HepG2 (cell line): ENCODE measurements at regions not wholly inside any gene's neighbourhood (a gene's known extent, or its start where the extent isn't known, plus 50 kb on each side); places are given as distances from the start of the nearest gene placed in this dataset.

Experiments used
- ATAC-seq: fragments of 200-7000 bp; cut with Tn5 transposase; 3 replicates; pipeline ENCODE4 v1.9.1; 2020; ENCODE audit warnings: mild to moderate bottlenecking, moderate library complexity
- BruUV-seq: library from RNA; stranded (reverse); fragments of 400-500 nt; replicated peaks from 2 replicates; lab custom pipeline; 2021; lab: Mats Ljungman, UMichigan
- CTCF ChIA-PET: fragments of 300-600 bp; formaldehyde crosslinking; extraction: SDS; loops from one replicate; lab custom pipeline; 2021; ENCODE audit warnings: low total read pairs, inconsistent platforms, low intra/inter-chr PET ratio; lab: Yijun Ruan, JAX
- POLR2A ChIA-PET: fragments of 350-600 bp; sonication (Branson Sonifier 250); formaldehyde crosslinking; loops from one replicate; lab custom pipeline; 2020; ENCODE audit warnings: antibody characterized with exemption, inconsistent platforms; lab: Yijun Ruan, JAX
- DNase-seq: peaks from one replicate; pipeline ENCODE4 v3.0.0-alpha.2; 2015; ENCODE audit warnings: low spot score
- FAIRE-seq: peaks from 3 replicates; lab custom pipeline; 2011; peaks lifted over from hg19 to GRCh38; lab: Jason Lieb, UNC
- H2AFZ ChIP-seq: one replicate; pipeline ENCODE4 v1.6.1; 2011; ENCODE audit warnings: low read length, inconsistent platforms
- H3K27ac ChIP-seq: fragments of 300-600 bp; 3 replicates; pipeline ENCODE4 v1.8.0; 2011; ENCODE audit warnings: mixed run types, mild to moderate bottlenecking, mixed read lengths, low read length, inconsistent platforms; ENCODE audit not compliant: insufficient read depth; ENCODE audit errors: extremely low read length
- H3K27me3 ChIP-seq, 2 experiments: fragments of 200-600 bp in 1 of 2; 2 replicates in 1 of 2; 3 replicates in 1 of 2; pipeline versions ENCODE4 v1.6.0 to v1.8.0; 2011; ENCODE audit warnings: low read length in 2 of 2, mild to moderate bottlenecking in 2 of 2, moderate library complexity in 2 of 2, inconsistent platforms in 1 of 2; ENCODE audit not compliant: insufficient read depth in 2 of 2, control insufficient read depth in 1 of 2
- H3K36me3 ChIP-seq, 2 experiments: fragments of 200-600 bp in 1 of 2; replicated peaks in 1 of 2; 2 replicates in 1 of 2; 3 replicates in 1 of 2; pipeline versions ENCODE4 v1.5.1 to v1.8.0; 2011; ENCODE audit warnings: low read length in 2 of 2, inconsistent platforms in 1 of 2; ENCODE audit not compliant: insufficient read depth in 2 of 2, control insufficient read depth in 1 of 2
- H3K4me1 ChIP-seq: 2 replicates; pipeline ENCODE4 v1.5.1; 2012; ENCODE audit warnings: low read length, inconsistent platforms; ENCODE audit not compliant: insufficient read depth
- H3K4me2 ChIP-seq: 2 replicates; pipeline ENCODE4 v1.6.0; 2011; ENCODE audit warnings: low read depth, low read length, inconsistent platforms
- H3K4me3 ChIP-seq, 3 experiments: fragments of 200-600 bp in 1 of 3; sonication (generic), shearing (Covaris generic) in 1 of 3; replicated peaks in 1 of 3; 2 replicates each; pipeline ENCODE4 v1.5.1; 2011 to 2016; ENCODE audit warnings: low read length in 3 of 3, inconsistent platforms in 2 of 3, low read depth in 2 of 3, mild to moderate bottlenecking in 2 of 3, control low read depth in 1 of 3, mixed read lengths in 1 of 3; ENCODE audit not compliant: insufficient read depth in 1 of 3
- H3K79me2 ChIP-seq: one replicate; pipeline ENCODE4 v1.6.1; 2011; ENCODE audit warnings: low read length, inconsistent platforms; ENCODE audit not compliant: insufficient read depth
- H3K9ac ChIP-seq: 2 replicates; pipeline ENCODE4 v1.6.0; 2011; ENCODE audit warnings: mild to moderate bottlenecking, low read depth, low read length, inconsistent platforms; ENCODE audit not compliant: insufficient read depth
- H3K9me3 ChIP-seq: 2 replicates; pipeline ENCODE4 v1.5.1; 2012; ENCODE audit warnings: mild to moderate bottlenecking, low read length
- H4K20me1 ChIP-seq: 2 replicates; pipeline ENCODE4 v1.6.0; 2011; ENCODE audit warnings: inconsistent platforms, mild to moderate bottlenecking, low read length, moderate library complexity; ENCODE audit not compliant: insufficient read depth
- AGO1 ChIP-seq: fragments of 200-400 bp; formaldehyde crosslinking; IDR thresholded peaks from 2 replicates; pipeline ENCODE4 v1.6.1; 2017; ENCODE audit warnings: mild to moderate bottlenecking, low read depth, low read length, moderate library complexity; ENCODE audit not compliant: poor library complexity, severe bottlenecking
- EEA1 ChIP-seq: sonication (generic); formaldehyde crosslinking; IDR thresholded peaks from 2 replicates; pipeline ENCODE4 v1.5.1; 2020; ENCODE audit warnings: mild to moderate bottlenecking, missing genetic modification reagents, borderline replicate concordance
- PITX1 ChIP-seq: sonication (generic); formaldehyde crosslinking; IDR thresholded peaks from 2 replicates; pipeline ENCODE4 v1.5.1; 2020; ENCODE audit warnings: mild to moderate bottlenecking, missing genetic modification reagents
- SALL1 ChIP-seq: sonication (generic); formaldehyde crosslinking; IDR thresholded peaks from 2 replicates; pipeline ENCODE4 v1.8.0; 2022; ENCODE audit warnings: mild to moderate bottlenecking, missing genetic modification reagents
- SMC3 ChIP-seq: IDR thresholded peaks from 2 replicates; pipeline ENCODE4 v1.6.1; 2011; ENCODE audit warnings: low read length, improper control_type of control experiment
- STAG1 ChIP-seq: sonication (generic); formaldehyde crosslinking; IDR thresholded peaks from 2 replicates; pipeline ENCODE4 v1.4.0; 2020; ENCODE audit warnings: missing genetic modification reagents
- ZNF205 ChIP-seq: IDR thresholded peaks from 2 replicates; pipeline ENCODE4 v1.6.1; 2018; ENCODE audit warnings: missing biosample characterization, missing genetic modification reagents
- ZNF207 ChIP-seq: fragments of 450-650 bp; IDR thresholded peaks from 2 replicates; pipeline ENCODE4 v1.6.1; 2016; ENCODE audit warnings: antibody characterized with exemption, borderline replicate concordance
- ZNF354B ChIP-seq: sonication (generic); formaldehyde crosslinking; IDR thresholded peaks from 2 replicates; pipeline ENCODE4 v1.8.0; 2022; ENCODE audit warnings: mild to moderate bottlenecking, missing genetic modification reagents
- ZNF549 ChIP-seq: sonication (generic); formaldehyde crosslinking; IDR thresholded peaks from 2 replicates; pipeline ENCODE4 v1.5.0; 2020; ENCODE audit warnings: missing genetic modification reagents
- ZNF83 ChIP-seq: sonication (generic); formaldehyde crosslinking; IDR thresholded peaks from 2 replicates; pipeline ENCODE4 v1.4.0; 2020; ENCODE audit warnings: missing genetic modification reagents, mild to moderate bottlenecking, borderline replicate concordance
- ZSCAN12 ChIP-seq: sonication (generic); formaldehyde crosslinking; IDR thresholded peaks from 2 replicates; pipeline ENCODE4 v1.9.0; 2021; ENCODE audit warnings: mild to moderate bottlenecking, missing genetic modification reagents
- ZZZ3 ChIP-seq: sonication (generic); formaldehyde crosslinking; IDR thresholded peaks from 2 replicates; pipeline ENCODE4 v1.4.0; 2020; ENCODE audit warnings: missing genetic modification reagents, mild to moderate bottlenecking, borderline replicate concordance
- WGBS: methylation state at CpG from one replicate; pipeline ENCODE4 v1.1.6; 2017; ENCODE audit warnings: low lambda C conversion rate; 5-methylcytosine and 5-hydroxymethylcytosine counted together
- in situ Hi-C: cut with HindIII; loops from 2 replicates; pipeline ENCODE4 v1.10.0; 2017; ENCODE audit warnings: low pct_unique_long_range_greater_than_20kb; ENCODE audit not compliant: extremely low pct_ligation_motif_present
- intact Hi-C: fragments of 100-400 bp; cut with micrococcal nuclease; formaldehyde crosslinking; loops from one replicate; pipeline ENCODE4 v1.10.0; 2022; ENCODE audit not compliant: unreplicated experiment
- TF ChIP-seq, protein P1 (sequence below): sonication (generic); formaldehyde crosslinking; IDR thresholded peaks from 2 replicates; pipeline ENCODE4 v1.8.0; 2022; ENCODE audit warnings: missing genetic modification reagents, low read depth, mild to moderate bottlenecking, borderline replicate concordance
- TF ChIP-seq, protein P2 (sequence below): IDR thresholded peaks from 2 replicates; pipeline ENCODE4 v1.6.1; 2018; ENCODE audit warnings: missing genetic modification reagents, mild to moderate bottlenecking, missing compliant biosample characterization
- TF ChIP-seq, protein P3 (sequence below), 2 experiments: sonication (generic) in 1 of 2; formaldehyde crosslinking in 1 of 2; IDR thresholded peaks; 2 replicates each; pipeline versions ENCODE4 v1.5.1 to v1.6.1; 2011 to 2020; ENCODE audit warnings: borderline replicate concordance in 1 of 2, low read depth in 1 of 2, low read length in 1 of 2, mild to moderate bottlenecking in 1 of 2, missing genetic modification reagents in 1 of 2, moderate library complexity in 1 of 2
- TF ChIP-seq, protein P4 (sequence below): sonication (generic); formaldehyde crosslinking; IDR thresholded peaks from 2 replicates; pipeline ENCODE4 v1.5.0; 2020; ENCODE audit warnings: missing genetic modification reagents

DNA sequence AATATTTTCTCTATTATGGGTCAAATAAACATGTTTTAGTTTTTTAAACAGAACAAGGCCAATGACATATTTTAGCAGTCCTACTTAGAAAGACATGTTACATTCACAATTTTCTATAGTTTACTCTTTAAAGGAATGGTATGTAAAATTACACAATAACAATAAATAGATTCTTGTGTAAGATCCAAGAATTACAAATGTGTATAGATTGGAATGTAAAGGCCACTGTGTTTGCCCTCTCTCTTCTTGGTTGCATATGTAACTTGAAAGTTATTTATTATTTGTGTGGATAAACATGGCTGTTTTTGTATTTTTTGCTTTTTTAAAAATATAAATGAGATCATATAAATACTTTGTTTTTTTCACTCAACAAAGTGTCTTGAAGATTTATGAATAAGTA is 979.3 kb upstream of the CELF2 start:
- H4K20me1 ChIP-seq, result no peaks in the 10 kb centered on the region
- ATAC-seq, result no peak
- no peak overlapping the region for H3K4me3 ChIP-seq
- H2AFZ ChIP-seq, result no peak overlapping the region
- no peak for FAIRE-seq
- no peak for DNase-seq
- ChIA-PET POLR2A (no interaction called here), CTCF (no interaction called here)
- no TSS peak for BruUV-seq
- H3K9ac ChIP-seq, result no peak overlapping the region
- intact Hi-C loops (no loop called here), in situ Hi-C loops (no loop called here)
- H3K4me2 ChIP-seq, result no peak overlapping the region
- no peaks in the 10 kb centered on the region for H3K4me1 ChIP-seq
- no peaks in the 10 kb centered on the region for H3K27me3 ChIP-seq
- H3K27ac ChIP-seq, result no peak overlapping the region
- TF ChIP-seq ZZZ3 (CRISPR knock-in tag) (no peak), ZNF549 (CRISPR knock-in tag) (no peak), AGO1 (no peak), SALL1 (CRISPR knock-in tag) (no peak), ZNF83 (CRISPR knock-in tag) (no peak), ZNF205 (CRISPR knock-in tag) (no peak), STAG1 (no peak), SMC3 (no peak), ZSCAN12 (CRISPR knock-in tag) (no peak)
- TF ChIP-seq, protein P1, sequence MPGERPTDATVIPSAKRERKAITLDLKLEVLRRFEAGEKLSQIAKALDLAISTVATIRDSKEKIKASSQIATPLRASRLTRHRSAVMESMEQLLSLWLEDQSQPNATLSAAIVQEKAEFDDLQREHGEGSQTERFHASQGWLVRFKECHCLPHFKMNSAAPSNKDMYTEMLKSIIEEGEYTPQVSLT (CRISPR knock-in tag), result no peak
- H3K9me3 ChIP-seq, result peaks cover 76% of the 10 kb centered on the region
- no peaks in the 10 kb centered on the region for H3K79me2 ChIP-seq
- H3K36me3 ChIP-seq, result no peaks in the 10 kb centered on the region

DNA sequence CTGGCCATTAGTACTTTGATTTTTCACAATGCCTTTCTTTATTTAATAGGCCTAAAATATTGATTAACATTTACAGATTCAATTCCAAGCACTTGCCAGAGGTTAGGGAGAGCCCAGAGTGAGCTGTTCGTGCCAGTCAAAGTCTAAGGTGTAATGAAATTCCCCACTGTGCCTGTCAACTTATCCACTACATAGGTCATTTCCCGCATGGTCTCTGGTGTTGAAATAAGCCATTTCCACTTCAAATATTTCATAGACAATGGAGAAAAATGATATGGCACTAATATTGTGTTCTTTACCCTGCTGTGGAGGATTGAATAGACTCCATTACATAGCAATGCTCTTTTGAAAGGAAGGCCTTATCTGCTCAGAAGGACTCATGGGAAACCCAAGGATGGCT is 978.1 kb upstream of the CELF2 start:
- Histone ChIP-seq H3K36me3 (no peaks in the 10 kb centered on the region), H3K4me3 (no peak overlapping the region), H2AFZ (no peak overlapping the region), H3K4me1 (no peaks in the 10 kb centered on the region), H3K4me2 (no peak overlapping the region), H3K9me3 (peaks cover 82% of the 10 kb centered on the region), H3K27ac (no peak overlapping the region), H3K79me2 (no peaks in the 10 kb centered on the region), H3K9ac (no peak overlapping the region), H3K27me3 (no peaks in the 10 kb centered on the region), H4K20me1 (no peaks in the 10 kb centered on the region)
- FAIRE-seq (no peak), DNase-seq (no peak), ATAC-seq (no peak)
- BruUV-seq, result no TSS peak
- ChIA-PET POLR2A (no interaction called here), CTCF (no interaction called here)
- in situ Hi-C loops (no loop called here), intact Hi-C loops (no loop called here)
- 0% methylated on average over 2 of the region's 2 CpGs for WGBS
- TF ChIP-seq EEA1 (CRISPR knock-in tag) (no peak), ZNF354B (CRISPR knock-in tag) (no peak), ZNF207 (no peak), PITX1 (CRISPR knock-in tag) (no peak)
- TF ChIP-seq, protein P2, sequence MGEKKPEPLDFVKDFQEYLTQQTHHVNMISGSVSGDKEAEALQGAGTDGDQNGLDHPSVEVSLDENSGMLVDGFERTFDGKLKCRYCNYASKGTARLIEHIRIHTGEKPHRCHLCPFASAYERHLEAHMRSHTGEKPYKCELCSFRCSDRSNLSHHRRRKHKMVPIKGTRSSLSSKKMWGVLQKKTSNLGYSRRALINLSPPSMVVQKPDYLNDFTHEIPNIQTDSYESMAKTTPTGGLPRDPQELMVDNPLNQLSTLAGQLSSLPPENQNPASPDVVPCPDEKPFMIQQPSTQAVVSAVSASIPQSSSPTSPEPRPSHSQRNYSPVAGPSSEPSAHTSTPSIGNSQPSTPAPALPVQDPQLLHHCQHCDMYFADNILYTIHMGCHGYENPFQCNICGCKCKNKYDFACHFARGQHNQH (CRISPR knock-in tag), result no peak
- TF ChIP-seq, protein P3, sequence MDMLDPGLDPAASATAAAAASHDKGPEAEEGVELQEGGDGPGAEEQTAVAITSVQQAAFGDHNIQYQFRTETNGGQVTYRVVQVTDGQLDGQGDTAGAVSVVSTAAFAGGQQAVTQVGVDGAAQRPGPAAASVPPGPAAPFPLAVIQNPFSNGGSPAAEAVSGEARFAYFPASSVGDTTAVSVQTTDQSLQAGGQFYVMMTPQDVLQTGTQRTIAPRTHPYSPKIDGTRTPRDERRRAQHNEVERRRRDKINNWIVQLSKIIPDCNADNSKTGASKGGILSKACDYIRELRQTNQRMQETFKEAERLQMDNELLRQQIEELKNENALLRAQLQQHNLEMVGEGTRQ (IDR thresholded peaks at IDR 0.05; ENCODE audit: low read depth, low read length), result no peak
- TF ChIP-seq, protein P3 (CRISPR knock-in tag; IDR thresholded peaks at IDR 0.05; ENCODE audit: borderline replicate concordance), result no peak
- TF ChIP-seq, protein P4, sequence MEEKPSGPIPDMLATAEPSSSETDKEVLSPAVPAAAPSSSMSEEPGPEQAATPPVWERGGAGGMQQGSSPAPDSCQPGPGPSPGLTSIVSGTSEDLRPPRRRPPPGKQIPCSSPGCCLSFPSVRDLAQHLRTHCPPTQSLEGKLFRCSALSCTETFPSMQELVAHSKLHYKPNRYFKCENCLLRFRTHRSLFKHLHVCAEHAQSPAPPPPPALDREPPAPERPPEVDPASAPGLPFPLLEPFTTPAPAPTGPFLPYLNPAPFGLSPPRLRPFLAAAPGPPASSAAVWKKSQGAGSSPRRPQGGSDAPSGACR (CRISPR knock-in tag), result no peak
